GM12801 (cell line): ENCODE measurements at regions not wholly inside any gene's neighbourhood (a gene's known extent, or its start where the extent isn't known, plus 50 kb on each side); places are given as distances from the start of the nearest gene placed in this dataset.

Experiments
- TF ChIP-seq, protein P1 (sequence below): IDR thresholded peaks from one replicate; pipeline ENCODE4 v1.5.1; 2011; ENCODE audit warnings: control low read depth; ENCODE audit not compliant: insufficient read length; ENCODE audit errors: extremely low read depth

DNA sequence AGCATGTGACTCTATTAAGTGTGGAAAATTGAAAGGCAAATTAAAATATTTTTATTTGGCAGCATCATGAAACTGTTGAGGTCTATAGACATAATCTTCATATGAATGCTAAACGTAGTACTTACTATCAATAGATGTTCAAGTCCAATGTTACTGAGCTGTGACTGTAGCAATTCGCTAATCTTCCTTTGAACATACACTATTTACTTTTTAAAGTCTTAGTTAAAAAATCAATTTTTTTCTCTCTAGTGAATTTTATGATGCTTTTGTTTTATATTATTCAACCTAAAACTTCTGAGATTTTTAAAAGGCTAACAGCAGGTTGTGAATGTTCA is 85.2 kb upstream of the ELOVL5 start:
- TF ChIP-seq, protein P1, sequence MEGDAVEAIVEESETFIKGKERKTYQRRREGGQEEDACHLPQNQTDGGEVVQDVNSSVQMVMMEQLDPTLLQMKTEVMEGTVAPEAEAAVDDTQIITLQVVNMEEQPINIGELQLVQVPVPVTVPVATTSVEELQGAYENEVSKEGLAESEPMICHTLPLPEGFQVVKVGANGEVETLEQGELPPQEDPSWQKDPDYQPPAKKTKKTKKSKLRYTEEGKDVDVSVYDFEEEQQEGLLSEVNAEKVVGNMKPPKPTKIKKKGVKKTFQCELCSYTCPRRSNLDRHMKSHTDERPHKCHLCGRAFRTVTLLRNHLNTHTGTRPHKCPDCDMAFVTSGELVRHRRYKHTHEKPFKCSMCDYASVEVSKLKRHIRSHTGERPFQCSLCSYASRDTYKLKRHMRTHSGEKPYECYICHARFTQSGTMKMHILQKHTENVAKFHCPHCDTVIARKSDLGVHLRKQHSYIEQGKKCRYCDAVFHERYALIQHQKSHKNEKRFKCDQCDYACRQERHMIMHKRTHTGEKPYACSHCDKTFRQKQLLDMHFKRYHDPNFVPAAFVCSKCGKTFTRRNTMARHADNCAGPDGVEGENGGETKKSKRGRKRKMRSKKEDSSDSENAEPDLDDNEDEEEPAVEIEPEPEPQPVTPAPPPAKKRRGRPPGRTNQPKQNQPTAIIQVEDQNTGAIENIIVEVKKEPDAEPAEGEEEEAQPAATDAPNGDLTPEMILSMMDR = no peak

DNA sequence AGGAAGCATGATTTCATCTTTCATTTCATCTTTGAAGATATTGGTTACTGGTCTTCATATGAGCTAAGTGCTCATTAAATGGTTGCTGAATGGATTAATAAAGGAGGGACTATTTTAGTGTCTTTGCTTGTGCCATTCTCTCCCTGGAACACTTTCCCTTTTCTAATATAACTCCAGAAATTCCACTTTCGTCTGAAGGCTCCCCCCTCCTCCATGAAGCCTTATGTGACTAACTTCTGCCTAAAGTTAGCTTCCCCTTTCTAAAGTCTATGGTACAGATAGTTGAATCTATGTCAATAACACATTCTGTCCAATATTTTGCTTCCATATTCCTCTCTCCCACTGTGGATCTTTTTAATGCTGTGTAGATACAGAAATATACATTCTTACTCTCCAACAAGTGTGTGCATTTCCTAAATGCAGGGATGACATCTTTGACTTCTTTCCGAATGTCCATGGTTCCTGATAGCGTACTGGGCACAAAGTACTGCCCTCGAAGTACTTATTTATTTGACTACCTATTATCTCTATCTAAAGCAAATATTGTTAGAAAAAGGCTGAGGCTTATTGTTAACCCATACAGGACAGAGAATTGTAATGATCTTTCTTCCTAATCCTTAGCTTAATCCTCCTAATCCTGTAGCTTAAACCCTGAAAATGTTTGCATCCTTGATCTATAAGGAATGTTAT is 84.7 kb upstream of the ELOVL5 start:
- TF ChIP-seq, protein P1 = no peak

GRCh38 chr6:53432318-53433161 is 83.8 kb upstream of the ELOVL5 start:
- TF ChIP-seq, protein P1 = no peak

DNA sequence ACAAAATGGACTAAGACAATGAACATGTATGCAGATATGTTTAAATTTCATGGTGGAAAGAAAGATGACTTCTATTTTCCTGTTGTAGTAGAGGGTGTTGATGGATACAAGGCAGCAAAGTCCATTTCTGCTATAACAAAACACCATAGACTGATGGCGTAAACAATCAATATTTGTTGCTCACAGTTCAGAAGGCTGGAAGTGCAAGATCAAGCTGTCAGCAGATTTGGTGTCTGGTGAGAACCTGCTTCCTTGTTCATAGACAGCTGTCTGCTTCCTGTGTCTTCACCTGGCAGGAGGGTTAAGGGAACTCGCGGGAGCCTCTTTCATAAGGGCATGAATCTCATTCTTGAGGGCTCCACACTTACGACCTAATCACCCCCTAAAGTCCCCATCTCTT is 83.0 kb upstream of the ELOVL5 start:
- TF ChIP-seq, protein P1 = no peak

DNA sequence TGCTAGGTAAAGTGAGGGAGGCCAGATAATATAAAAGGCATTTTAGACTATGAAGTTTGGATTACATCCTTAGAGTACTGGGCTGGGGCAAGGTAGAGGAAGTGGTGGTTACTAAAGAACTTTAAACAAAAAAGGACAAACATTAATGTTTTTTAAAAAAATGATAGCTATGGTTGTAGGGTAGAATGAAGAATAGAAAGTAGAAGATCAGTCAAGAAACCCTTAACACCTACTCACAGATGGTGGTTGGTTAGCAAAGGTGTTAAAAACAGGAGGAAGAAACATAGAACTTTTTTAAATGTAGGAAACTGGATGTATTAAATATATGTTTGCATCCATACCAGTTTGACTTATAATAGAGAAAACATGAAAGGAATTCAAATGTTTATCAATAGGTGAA is 80.7 kb upstream of the ELOVL5 start:
- TF ChIP-seq, protein P1 = no peak

DNA sequence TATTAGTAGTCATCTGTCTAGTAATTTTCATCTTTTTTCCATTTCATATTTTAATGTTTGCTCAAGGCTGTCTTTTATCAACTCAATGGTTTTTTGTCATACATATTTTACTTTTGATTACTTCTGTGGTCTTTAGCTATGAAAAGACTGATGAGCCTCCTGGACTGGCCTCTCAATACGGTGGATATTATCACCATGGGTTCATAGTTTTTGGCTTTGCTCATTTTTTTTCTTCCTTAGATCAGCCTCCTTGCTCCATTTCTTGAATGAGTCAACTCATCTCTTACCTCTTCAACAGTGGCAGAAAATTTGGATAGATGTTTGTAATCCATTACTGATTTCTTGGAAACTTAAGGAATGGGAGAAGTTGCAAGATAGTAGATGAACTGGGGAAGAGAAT is 80.1 kb upstream of the ELOVL5 start:
- TF ChIP-seq, protein P1 = no peak

DNA sequence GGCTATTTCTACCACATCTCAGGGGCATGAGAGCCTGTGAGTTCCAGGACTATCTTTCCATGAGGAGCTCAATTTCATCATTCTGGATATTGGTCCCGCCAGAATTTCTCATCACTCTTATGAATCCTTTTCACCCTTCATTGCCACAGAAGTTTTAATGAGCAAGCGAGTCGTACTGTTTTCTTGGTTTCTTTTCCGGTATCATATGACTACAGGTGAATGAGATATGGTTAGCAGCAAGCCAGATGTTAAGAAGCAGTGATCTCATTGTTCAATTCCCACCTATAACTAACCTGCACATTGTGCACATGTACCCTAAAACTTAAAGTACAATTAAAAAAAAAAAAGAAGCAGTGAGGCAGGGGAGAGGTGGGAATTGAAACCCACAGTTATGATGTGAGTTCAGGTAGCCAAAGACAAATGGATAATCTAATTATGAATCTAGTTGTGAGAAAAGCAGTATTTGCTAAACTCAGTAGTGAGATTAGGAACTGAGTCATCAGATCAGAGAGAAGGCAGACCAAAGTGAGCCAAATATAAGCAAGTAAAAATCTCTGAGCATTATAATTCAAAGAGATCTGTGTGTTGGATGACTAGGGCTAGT is 78.0 kb upstream of the ELOVL5 start:
- TF ChIP-seq, protein P1 = no peak
